GM12873 (cell line): ENCODE measurements at regions not wholly inside any gene's neighbourhood (a gene's known extent, or its start where the extent isn't known, plus 50 kb on each side); places are given as distances from the start of the nearest gene placed in this dataset.

Experiments
- TF ChIP-seq, protein P1 (sequence below): IDR thresholded peaks from 2 replicates; pipeline ENCODE4 v1.5.1; 2012; ENCODE audit warnings: low read depth, mild to moderate bottlenecking, moderate library complexity, low read length, control low read depth; ENCODE audit not compliant: insufficient read depth; ENCODE audit errors: missing control alignments

DNA sequence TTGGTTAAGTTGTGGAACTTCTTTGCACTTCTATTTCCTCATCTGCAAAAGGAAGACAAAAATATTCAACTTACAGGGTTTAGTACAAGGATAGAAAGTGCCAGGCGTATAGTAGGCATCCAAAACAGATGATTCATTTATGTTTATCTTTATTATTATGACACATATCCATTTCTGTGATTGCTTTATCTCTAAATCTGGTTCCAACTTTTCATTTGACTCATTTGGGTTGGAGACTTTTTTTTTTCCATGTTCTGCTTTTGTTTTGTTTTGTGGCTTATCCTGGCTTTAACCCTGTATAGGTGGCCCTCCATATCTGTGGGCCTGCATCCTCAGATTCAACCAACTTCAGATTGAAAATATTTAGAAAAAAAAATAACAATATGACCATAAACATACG is 186.7 kb upstream of the SLC24A2 start:
- TF ChIP-seq, protein P1, sequence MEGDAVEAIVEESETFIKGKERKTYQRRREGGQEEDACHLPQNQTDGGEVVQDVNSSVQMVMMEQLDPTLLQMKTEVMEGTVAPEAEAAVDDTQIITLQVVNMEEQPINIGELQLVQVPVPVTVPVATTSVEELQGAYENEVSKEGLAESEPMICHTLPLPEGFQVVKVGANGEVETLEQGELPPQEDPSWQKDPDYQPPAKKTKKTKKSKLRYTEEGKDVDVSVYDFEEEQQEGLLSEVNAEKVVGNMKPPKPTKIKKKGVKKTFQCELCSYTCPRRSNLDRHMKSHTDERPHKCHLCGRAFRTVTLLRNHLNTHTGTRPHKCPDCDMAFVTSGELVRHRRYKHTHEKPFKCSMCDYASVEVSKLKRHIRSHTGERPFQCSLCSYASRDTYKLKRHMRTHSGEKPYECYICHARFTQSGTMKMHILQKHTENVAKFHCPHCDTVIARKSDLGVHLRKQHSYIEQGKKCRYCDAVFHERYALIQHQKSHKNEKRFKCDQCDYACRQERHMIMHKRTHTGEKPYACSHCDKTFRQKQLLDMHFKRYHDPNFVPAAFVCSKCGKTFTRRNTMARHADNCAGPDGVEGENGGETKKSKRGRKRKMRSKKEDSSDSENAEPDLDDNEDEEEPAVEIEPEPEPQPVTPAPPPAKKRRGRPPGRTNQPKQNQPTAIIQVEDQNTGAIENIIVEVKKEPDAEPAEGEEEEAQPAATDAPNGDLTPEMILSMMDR, result no peak

DNA sequence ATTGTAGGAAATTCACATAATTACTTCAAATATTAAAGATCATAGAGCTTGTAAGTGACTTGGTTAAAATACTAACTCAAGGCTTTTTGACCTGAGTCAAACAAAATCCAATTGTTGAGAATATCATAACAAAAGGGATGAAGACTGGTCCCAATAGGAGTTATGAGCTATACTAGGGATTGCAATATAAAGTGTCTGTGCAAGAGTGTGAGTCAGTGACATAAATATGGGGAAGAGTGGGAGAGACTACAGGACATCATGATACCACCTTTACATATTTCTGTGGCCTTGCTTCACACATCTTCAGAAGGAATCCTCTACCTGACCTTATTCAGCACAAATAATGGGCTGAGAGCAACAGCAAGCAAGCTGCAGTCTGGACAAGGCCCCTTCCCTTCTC is 180.9 kb upstream of the SLC24A2 start:
- TF ChIP-seq, protein P1, result no peak

DNA sequence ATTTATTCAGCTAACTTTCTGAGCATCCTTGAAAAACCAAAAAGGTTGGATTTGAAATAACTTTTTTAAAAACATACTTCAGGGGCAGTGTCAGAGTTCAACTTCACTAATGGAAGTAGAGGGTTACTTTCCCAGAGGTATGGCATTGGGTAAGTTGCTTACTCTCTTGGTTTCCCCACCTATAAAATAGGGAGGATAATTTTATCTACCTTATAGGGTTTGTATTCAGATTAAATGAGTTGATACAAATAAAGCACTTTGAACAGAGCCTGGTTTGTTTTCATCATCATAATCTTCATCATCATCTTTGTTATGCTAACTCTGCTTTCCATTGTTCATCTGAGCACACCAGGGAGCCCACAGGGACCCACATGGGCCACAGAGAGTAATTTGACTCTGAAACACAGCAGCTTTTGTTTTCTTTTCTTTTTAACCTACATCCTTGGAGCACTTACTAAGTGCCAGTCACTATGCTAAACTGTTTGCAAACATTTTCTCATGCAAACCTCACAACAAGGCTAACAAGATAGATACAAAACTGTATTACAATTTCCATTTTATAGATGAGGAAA is 179.1 kb upstream of the SLC24A2 start:
- TF ChIP-seq, protein P1, result no peak

DNA sequence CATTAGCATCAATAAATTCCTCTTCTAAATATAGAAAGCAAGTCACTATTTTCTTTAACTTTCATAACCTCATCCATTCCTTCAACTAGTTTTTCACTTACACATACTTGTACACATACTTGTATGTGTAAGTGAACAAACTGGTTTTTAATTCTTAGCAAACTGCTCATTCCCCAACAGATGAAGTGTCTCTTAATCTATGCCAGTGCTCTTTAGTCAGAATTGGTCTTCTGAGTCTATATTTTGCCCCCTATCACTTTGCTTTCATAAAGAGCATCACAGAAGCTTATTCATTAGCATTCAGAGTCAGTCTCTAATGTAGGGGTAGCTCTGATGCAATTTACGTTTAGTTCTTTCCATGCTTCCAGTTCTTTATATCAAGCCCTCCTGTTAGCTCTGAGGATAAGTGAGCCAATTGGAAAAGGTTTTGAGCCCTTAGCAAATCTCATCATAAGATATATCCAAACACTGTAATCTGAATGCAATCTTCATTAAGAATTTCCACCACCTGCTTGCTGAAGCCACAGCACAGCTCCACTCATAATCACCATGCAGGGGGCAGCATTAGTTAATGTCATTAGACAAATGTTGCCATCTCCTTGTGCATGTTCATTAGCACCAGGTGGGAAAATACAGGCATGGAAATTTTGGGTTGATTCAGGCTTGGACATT is 178.5 kb upstream of the SLC24A2 start:
- TF ChIP-seq, protein P1, result no peak

DNA sequence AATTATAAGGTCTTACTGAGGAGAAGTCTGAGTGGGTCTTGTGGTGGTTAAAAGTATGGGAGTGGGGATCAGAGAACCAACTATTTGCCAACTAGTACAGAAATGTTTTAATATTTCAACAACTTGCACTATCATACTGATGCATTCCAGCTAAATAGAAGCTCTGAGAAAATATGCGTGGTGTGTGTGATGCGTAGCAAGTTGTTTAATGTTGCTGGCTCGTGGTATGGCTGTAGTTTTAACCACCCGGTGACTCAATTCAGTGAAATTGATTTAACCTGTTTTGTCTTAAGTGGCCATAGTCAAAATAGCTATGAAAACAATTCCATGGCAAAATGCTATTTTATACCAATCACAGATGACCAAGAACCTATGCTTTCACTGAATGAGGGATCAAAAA is 176.5 kb upstream of the SLC24A2 start:
- TF ChIP-seq, protein P1, result no peak

DNA sequence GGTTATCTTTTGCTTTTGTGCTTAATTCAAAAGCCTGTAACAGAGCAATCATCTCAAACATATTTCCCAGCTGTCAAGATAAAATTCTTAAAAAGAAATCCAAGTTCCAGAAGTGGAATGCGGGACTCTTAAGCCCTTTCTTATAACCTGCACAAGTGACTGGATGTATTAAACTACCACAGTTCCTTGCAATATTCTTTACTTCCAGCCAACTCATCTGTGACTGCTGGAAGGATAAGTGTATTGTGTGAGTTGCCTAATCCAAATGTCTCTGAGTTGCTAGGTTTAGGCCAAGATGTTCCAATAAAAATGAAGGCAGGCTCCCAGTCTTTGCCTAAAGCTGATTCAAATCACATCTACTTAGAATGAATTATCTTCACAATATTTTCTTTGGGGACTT is 159.2 kb upstream of the SLC24A2 start:
- TF ChIP-seq, protein P1, result no peak

DNA sequence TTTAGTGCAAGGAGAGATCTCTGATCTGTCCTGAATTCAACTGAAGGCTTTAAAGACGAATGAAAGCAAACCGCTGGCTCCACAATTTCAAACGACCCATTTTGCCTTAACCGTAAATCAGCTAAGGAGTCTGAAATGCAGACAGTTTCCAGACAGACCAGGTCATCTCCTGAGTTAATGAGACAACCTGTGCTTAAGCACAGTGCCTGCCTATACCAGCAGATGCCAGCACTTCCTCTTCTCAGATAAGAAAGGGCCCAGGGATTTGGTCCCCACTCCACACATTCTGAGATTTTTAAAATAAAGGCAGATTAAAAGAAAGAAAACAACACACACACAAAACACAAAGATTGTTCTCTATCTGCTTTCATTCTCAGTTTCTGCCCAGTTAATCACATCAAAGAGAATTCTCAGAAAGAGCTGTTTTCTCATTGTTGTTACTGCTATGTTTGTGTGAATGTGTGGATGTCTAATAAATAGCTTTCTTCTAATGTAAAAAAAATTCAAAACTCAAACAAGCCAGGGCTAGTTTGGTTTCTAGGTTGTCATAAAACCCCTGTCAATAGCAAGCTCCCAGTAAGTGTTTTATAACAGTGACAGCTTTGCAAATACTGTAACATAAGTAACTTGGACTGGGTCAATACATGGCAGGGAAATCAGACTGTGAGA is 157.7 kb upstream of the SLC24A2 start:
- TF ChIP-seq, protein P1, result peak; percentile 47
